Activated B cell treated with CpG ODN at 0.5 μM for 24 hours (primary cell): ENCODE measurements at regions not wholly inside any gene's neighbourhood (a gene's known extent, or its start where the extent isn't known, plus 50 kb on each side); places are given as distances from the start of the nearest gene placed in this dataset.

Source experiments
- ATAC-seq: fragments of 200-7000 bp; cut with Tn5 transposase; one replicate; pipeline ENCODE4 v1.10.0; 2021; ENCODE audit warnings: low read depth, mild to moderate bottlenecking, moderate library complexity
- CTCF ChIA-PET: fragments of 350-600 bp; sonication (Branson Sonifier 250); formaldehyde crosslinking; loops from one replicate; lab custom pipeline; 2021; ENCODE audit warnings: antibody characterized with exemption; lab: Charles Lee
- POLR2A ChIA-PET: fragments of 350-600 bp; sonication (Branson Sonifier 250); formaldehyde crosslinking; loops from one replicate; lab custom pipeline; 2021; ENCODE audit warnings: antibody characterized with exemption; lab: Charles Lee
- DNase-seq: peaks from one replicate; pipeline ENCODE4 v3.0.0; 2022
- H3K27ac Mint-ChIP-seq: one replicate; pipeline ENCODE4 v1.8.0; 2020; ENCODE audit warnings: mixed read lengths
- H3K27me3 Mint-ChIP-seq: one replicate; pipeline ENCODE4 v1.8.0; 2021; ENCODE audit warnings: mixed read lengths
- H3K36me3 Mint-ChIP-seq: one replicate; pipeline ENCODE4 v1.8.0; 2021; ENCODE audit warnings: low read depth, mixed read lengths
- H3K4me1 Mint-ChIP-seq: one replicate; pipeline ENCODE4 v1.8.0; 2021; ENCODE audit warnings: mixed read lengths
- H3K4me3 Mint-ChIP-seq: one replicate; pipeline ENCODE4 v1.8.0; 2020; ENCODE audit warnings: mild to moderate bottlenecking, mixed read lengths
- H3K9me3 Mint-ChIP-seq: one replicate; pipeline ENCODE4 v1.8.0; 2020; ENCODE audit warnings: mixed read lengths
- CTCF ChIP-seq: fragments of 200-600 bp; IDR thresholded peaks from one replicate; pipeline ENCODE4 v1.8.0; 2022; ENCODE audit warnings: antibody characterized with exemption, mild to moderate bottlenecking
- intact Hi-C: fragments of 100-400 bp; cut with micrococcal nuclease; formaldehyde crosslinking; loops from one replicate; pipeline ENCODE4 v1.15.1; 2024

- ChIA-PET POLR2A (no interaction called here), CTCF (no interaction called here)
- Mint-ChIP-seq H3K36me3 (no peaks in the 10 kb centered on the region), H3K9me3 (peaks cover 3% of the 10 kb centered on the region), H3K27me3 (no peaks in the 10 kb centered on the region), H3K27ac (no peak overlapping the region), H3K4me3 (no peak overlapping the region), H3K4me1 (no peaks in the 10 kb centered on the region)
- intact Hi-C loops = no loop called here
- DNase-seq (no peak), ATAC-seq (no peak)
- no peak for TF ChIP-seq CTCF
Observed at GRCh38 chr18:71293322-71293721, 1004.5 kb downstream of the SOCS6 start.

- no peak for TF ChIP-seq CTCF
- Mint-ChIP-seq H3K27ac (no peak overlapping the region), H3K4me1 (no peaks in the 10 kb centered on the region), H3K4me3 (no peak overlapping the region), H3K36me3 (no peaks in the 10 kb centered on the region), H3K9me3 (peaks cover 3% of the 10 kb centered on the region), H3K27me3 (no peaks in the 10 kb centered on the region)
- DNase-seq = no peak
- ATAC-seq = no peak
- CTCF ChIA-PET = interaction anchor here (0.7 kb wide), 1 partner anchor 46 kb away, joined by 3 read pairs; no protein-coding TSS in a partner anchor
- POLR2A ChIA-PET = no interaction called here
- intact Hi-C loops = no loop called here
Observed at GRCh38 chr18:71287268-71287667, 998.4 kb downstream of the SOCS6 start.

- Mint-ChIP-seq H3K9me3 (peaks cover 2% of the 10 kb centered on the region), H3K4me3 (no peak overlapping the region), H3K27me3 (no peaks in the 10 kb centered on the region), H3K4me1 (no peaks in the 10 kb centered on the region), H3K36me3 (no peaks in the 10 kb centered on the region), H3K27ac (no peak overlapping the region)
- DNase-seq (no peak), ATAC-seq (no peak)
- no peak for TF ChIP-seq CTCF
- ChIA-PET POLR2A (no interaction called here), CTCF (no interaction called here)
- intact Hi-C loops = no loop called here
Observed at GRCh38 chr18:71252351-71252865, 963.6 kb downstream of the SOCS6 start.

GRCh38 chr18:71250191-71250590 lies 961.3 kb downstream of the SOCS6 start:
- H3K4me3 Mint-ChIP-seq = no peak overlapping the region
- DNase-seq = no peak
- no peak for TF ChIP-seq CTCF
- no peak overlapping the region for H3K27ac Mint-ChIP-seq
- H3K4me1 Mint-ChIP-seq = no peaks in the 10 kb centered on the region
- intact Hi-C loops = no loop called here
- POLR2A ChIA-PET = no interaction called here
- H3K27me3 Mint-ChIP-seq = no peaks in the 10 kb centered on the region
- no peaks in the 10 kb centered on the region for H3K36me3 Mint-ChIP-seq
- peaks cover 2% of the 10 kb centered on the region for H3K9me3 Mint-ChIP-seq
- no peak for ATAC-seq
- CTCF ChIA-PET = no interaction called here

- H3K9me3 Mint-ChIP-seq = peaks cover 2% of the 10 kb centered on the region
- POLR2A ChIA-PET = no interaction called here
- H3K27ac Mint-ChIP-seq = no peak overlapping the region
- ATAC-seq (no peak), DNase-seq (no peak)
- no peak for TF ChIP-seq CTCF
- no peaks in the 10 kb centered on the region for H3K36me3 Mint-ChIP-seq
- H3K4me1 Mint-ChIP-seq = no peaks in the 10 kb centered on the region
- H3K27me3 Mint-ChIP-seq = no peaks in the 10 kb centered on the region
- H3K4me3 Mint-ChIP-seq = no peak overlapping the region
- CTCF ChIA-PET = no interaction called here
- intact Hi-C loops = no loop called here
Observed at GRCh38 chr18:71249791-71250190, 960.9 kb downstream of the SOCS6 start.
